OCI-LY1 (cell line): ENCODE measurements at regions not wholly inside any gene's neighbourhood (a gene's known extent, or its start where the extent isn't known, plus 50 kb on each side); places are given as distances from the start of the nearest gene placed in this dataset.

ENCODE experiments used
- H2AFZ ChIP-seq: fragments of 200-600 bp; sonication (generic), shearing (Covaris generic); 2 replicates; pipeline ENCODE4 v1.6.0; 2014; ENCODE audit warnings: antibody characterized with exemption, mild to moderate bottlenecking, low read length
- H3F3A ChIP-seq: fragments of 200-600 bp; sonication (generic), shearing (Covaris generic); 2 replicates; pipeline ENCODE4 v1.6.0; 2014; ENCODE audit warnings: mild to moderate bottlenecking, antibody characterized with exemption, low read length, moderate library complexity; ENCODE audit not compliant: insufficient read depth
- H3K27ac ChIP-seq: fragments of 200-600 bp; sonication (generic); 2 replicates; pipeline ENCODE4 v1.5.1; 2014; ENCODE audit warnings: low read length, mixed run types, mild to moderate bottlenecking, low read depth; ENCODE audit not compliant: poor library complexity, severe bottlenecking
- H3K27me3 ChIP-seq: fragments of 200-600 bp; sonication (generic); 2 replicates; pipeline ENCODE4 v1.6.0; 2014; ENCODE audit warnings: antibody characterized with exemption, mild to moderate bottlenecking, low read length, moderate library complexity; ENCODE audit not compliant: insufficient read depth
- H3K36me3 ChIP-seq: fragments of 200-600 bp; sonication (generic); 2 replicates; pipeline ENCODE4 v1.6.1; 2014; ENCODE audit warnings: mild to moderate bottlenecking, antibody characterized with exemption, low read length, moderate library complexity, mixed read lengths; ENCODE audit not compliant: insufficient read depth
- H3K4me1 ChIP-seq: fragments of 200-600 bp; sonication (generic); 2 replicates; pipeline ENCODE4 v1.5.1; 2014; ENCODE audit warnings: mild to moderate bottlenecking, low read length, moderate library complexity; ENCODE audit not compliant: insufficient read depth, severe bottlenecking
- H3K4me2 ChIP-seq: fragments of 200-600 bp; sonication (generic), shearing (Covaris generic); 2 replicates; pipeline ENCODE4 v1.6.1; 2014; ENCODE audit warnings: low read length
- H3K4me3 ChIP-seq: fragments of 200-600 bp; sonication (generic); 2 replicates; pipeline ENCODE4 v1.5.1; 2014; ENCODE audit warnings: low read length, low read depth, mild to moderate bottlenecking, mixed read lengths; ENCODE audit not compliant: poor library complexity, severe bottlenecking
- H3K79me2 ChIP-seq: fragments of 200-600 bp; shearing (Covaris generic); 2 replicates; pipeline ENCODE4 v1.6.1; 2016; ENCODE audit warnings: mixed run types, low read length, mixed read lengths; ENCODE audit not compliant: insufficient read depth
- H3K9ac ChIP-seq: fragments of 200-600 bp; sonication (generic), shearing (Covaris generic); 2 replicates; pipeline ENCODE4 v1.6.1; 2014; ENCODE audit warnings: mild to moderate bottlenecking, low read length, mixed read lengths
- H3K9me2 ChIP-seq: fragments of 200-600 bp; sonication (generic), shearing (Covaris generic); 2 replicates; pipeline ENCODE4 v1.6.1; 2014; ENCODE audit warnings: low read depth, mild to moderate bottlenecking, low read length, mixed read lengths
- H3K9me3 ChIP-seq: fragments of 200-600 bp; shearing (Covaris generic); 2 replicates; pipeline ENCODE4 v1.6.1; 2014; ENCODE audit warnings: low read length, mixed read lengths
- H4K20me1 ChIP-seq: fragments of 200-600 bp; sonication (generic), shearing (Covaris generic); 2 replicates; pipeline ENCODE4 v1.6.0; 2016; ENCODE audit warnings: mild to moderate bottlenecking, low read length; ENCODE audit not compliant: insufficient read depth
- CTCF ChIP-seq: fragments of 200-600 bp; sonication (generic), shearing (Covaris generic); IDR thresholded peaks from 2 replicates; pipeline ENCODE4 v1.5.1; 2017; ENCODE audit warnings: mild to moderate bottlenecking, antibody characterized with exemption, low read length, moderate library complexity, mixed read lengths
- EZH2 ChIP-seq: fragments of 200-600 bp; sonication (generic), shearing (Covaris generic); IDR thresholded peaks from 2 replicates; pipeline ENCODE4 v1.8.0; 2017; ENCODE audit warnings: borderline replicate concordance, mixed run types, mild to moderate bottlenecking, antibody characterized with exemption, low read length, moderate library complexity, mixed read lengths

- Histone ChIP-seq H3K4me2 (no peak overlapping the region), H3K27ac (no peak overlapping the region), H3K9me3 (no peaks in the 10 kb centered on the region), H3K79me2 (no peaks in the 10 kb centered on the region), H3K9me2 (no peaks in the 10 kb centered on the region), H3K4me3 (no peak overlapping the region), H3F3A (no peaks in the 10 kb centered on the region), H3K36me3 (no peaks in the 10 kb centered on the region), H4K20me1 (no peaks in the 10 kb centered on the region), H3K27me3 (no peaks in the 10 kb centered on the region), H3K4me1 (peaks cover 5% of the 10 kb centered on the region), H3K9ac (no peak overlapping the region), H2AFZ (no peak overlapping the region)
- TF ChIP-seq CTCF (no peak), EZH2 (no peak)
Observed at GRCh38 chr9:78150312-78150982, 85.4 kb upstream of the CEP78 start.

GRCh38 chr9:78149702-78150291, 86.1 kb upstream of the CEP78 start:
- H3K4me3 ChIP-seq: no peak overlapping the region

GRCh38 chr9:78146241-78146640, 89.6 kb upstream of the CEP78 start:
- no peaks in the 10 kb centered on the region for H3K27me3 ChIP-seq
- H3K79me2 ChIP-seq: no peaks in the 10 kb centered on the region
- H3K4me3 ChIP-seq: no peak overlapping the region
- no peaks in the 10 kb centered on the region for H3K9me2 ChIP-seq
- no peaks in the 10 kb centered on the region for H3F3A ChIP-seq
- TF ChIP-seq CTCF (no peak), EZH2 (no peak)
- H3K9ac ChIP-seq: no peak overlapping the region
- no peak overlapping the region for H3K4me2 ChIP-seq
- H3K4me1 ChIP-seq: peaks cover 5% of the 10 kb centered on the region
- H2AFZ ChIP-seq: no peak overlapping the region
- H4K20me1 ChIP-seq: no peaks in the 10 kb centered on the region
- H3K27ac ChIP-seq: no peak overlapping the region
- H3K9me3 ChIP-seq: no peaks in the 10 kb centered on the region
- no peaks in the 10 kb centered on the region for H3K36me3 ChIP-seq

More at GRCh38 chr9:78149702-78150291, 86.1 kb upstream of the CEP78 start:
- Histone ChIP-seq H4K20me1 (no peaks in the 10 kb centered on the region), H3K9me3 (no peaks in the 10 kb centered on the region), H3K27me3 (no peaks in the 10 kb centered on the region), H3K27ac (no peak overlapping the region), H3K79me2 (no peaks in the 10 kb centered on the region), H3K36me3 (no peaks in the 10 kb centered on the region), H3K4me1 (peaks cover 5% of the 10 kb centered on the region), H2AFZ (no peak overlapping the region), H3K9me2 (no peaks in the 10 kb centered on the region), H3K9ac (no peak overlapping the region), H3F3A (no peaks in the 10 kb centered on the region), H3K4me2 (no peak overlapping the region)
- no peak for TF ChIP-seq EZH2
- TF ChIP-seq CTCF: no peak
